OCI-LY1 (cell line): ENCODE measurements at regions not wholly inside any gene's neighbourhood (a gene's known extent, or its start where the extent isn't known, plus 50 kb on each side); places are given as distances from the start of the nearest gene placed in this dataset.

ENCODE experiments used
- CTCF ChIP-seq: fragments of 200-600 bp; sonication (generic), shearing (Covaris generic); IDR thresholded peaks from 2 replicates; pipeline ENCODE4 v1.5.1; 2017; ENCODE audit warnings: mild to moderate bottlenecking, antibody characterized with exemption, low read length, moderate library complexity, mixed read lengths
- EZH2 ChIP-seq: fragments of 200-600 bp; sonication (generic), shearing (Covaris generic); IDR thresholded peaks from 2 replicates; pipeline ENCODE4 v1.8.0; 2017; ENCODE audit warnings: borderline replicate concordance, mixed run types, mild to moderate bottlenecking, antibody characterized with exemption, low read length, moderate library complexity, mixed read lengths

DNA sequence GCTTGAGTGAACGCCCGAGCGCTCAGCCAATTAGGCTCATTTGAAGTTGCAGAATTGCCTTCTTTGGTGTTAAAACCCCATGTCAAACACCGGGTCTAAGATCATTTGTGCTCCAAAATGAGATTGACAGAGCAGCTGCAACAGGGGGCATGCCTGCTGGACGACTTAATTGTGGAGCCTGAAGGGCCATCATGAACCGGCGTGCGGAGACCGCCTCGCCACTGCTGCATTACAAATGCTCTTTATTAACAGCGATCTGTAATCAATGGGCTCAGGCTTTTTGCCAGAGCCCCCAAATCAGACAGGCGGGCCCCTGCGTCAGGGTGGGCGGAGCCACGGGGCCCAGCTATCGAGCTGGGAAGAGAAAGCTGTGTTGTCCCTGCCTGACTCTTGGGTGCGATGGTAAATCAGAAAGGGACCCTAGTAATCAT, 183.2 kb downstream of the SIM1 start:
- TF ChIP-seq CTCF, result no peak
- no peak for TF ChIP-seq EZH2
